DOHH2 (cell line): ENCODE measurements at regions not wholly inside any gene's neighbourhood (a gene's known extent, or its start where the extent isn't known, plus 50 kb on each side); places are given as distances from the start of the nearest gene placed in this dataset.
"Not testable (repeated sequence)": the region's sequence is repeated elsewhere in the genome, so short reads cannot be mapped to it uniquely, and the experiment has no call there.

Source experiments
- H3F3A ChIP-seq: fragments of 200-600 bp; sonication (generic), shearing (Covaris generic); 2 replicates; pipeline ENCODE4 v1.6.0; 2016; ENCODE audit warnings: antibody characterized with exemption, mild to moderate bottlenecking; ENCODE audit not compliant: control insufficient read depth, insufficient read depth
- H3K27ac ChIP-seq: fragments of 200-600 bp; sonication (generic); 2 replicates; pipeline ENCODE4 v1.5.1; 2014; ENCODE audit warnings: low read depth, mild to moderate bottlenecking, low read length, moderate library complexity
- H3K27me3 ChIP-seq: fragments of 200-600 bp; sonication (generic); 2 replicates; pipeline ENCODE4 v1.6.1; 2014; ENCODE audit warnings: mild to moderate bottlenecking, low read length, mixed read lengths; ENCODE audit not compliant: control insufficient read depth
- H3K36me3 ChIP-seq: fragments of 200-600 bp; sonication (generic); 2 replicates; pipeline ENCODE4 v1.6.1; 2014; ENCODE audit warnings: mild to moderate bottlenecking, low read length, moderate library complexity, mixed read lengths; ENCODE audit not compliant: control insufficient read depth
- H3K4me1 ChIP-seq: fragments of 200-600 bp; sonication (generic); 2 replicates; pipeline ENCODE4 v1.6.1; 2014; ENCODE audit warnings: mild to moderate bottlenecking, low read length, mixed read lengths; ENCODE audit not compliant: control insufficient read depth
- H3K4me2 ChIP-seq: fragments of 200-600 bp; sonication (generic); 2 replicates; pipeline ENCODE4 v1.6.0; 2014; ENCODE audit warnings: mild to moderate bottlenecking, low read length, moderate library complexity
- H3K4me3 ChIP-seq: fragments of 200-600 bp; sonication (generic); 2 replicates; pipeline ENCODE4 v1.5.1; 2014; ENCODE audit warnings: mild to moderate bottlenecking, low read length, mixed read lengths
- H3K79me2 ChIP-seq: fragments of 200-600 bp; sonication (generic); 2 replicates; pipeline ENCODE4 v1.6.1; 2014; ENCODE audit warnings: mild to moderate bottlenecking, low read length, mixed read lengths; ENCODE audit not compliant: control insufficient read depth
- H3K9me2 ChIP-seq: fragments of 200-600 bp; sonication (generic); replicated peaks from 2 replicates; pipeline ENCODE4 v1.6.1; 2014; ENCODE audit warnings: mild to moderate bottlenecking, low read length, mixed read lengths; ENCODE audit not compliant: control insufficient read depth
- H3K9me3 ChIP-seq: fragments of 200-600 bp; sonication (generic); 2 replicates; pipeline ENCODE4 v1.6.1; 2014; ENCODE audit warnings: antibody characterized with exemption, low read length, mixed read lengths; ENCODE audit not compliant: control insufficient read depth, insufficient read depth
- H4K20me1 ChIP-seq: fragments of 200-600 bp; sonication (generic); 2 replicates; pipeline ENCODE4 v1.6.0; 2014; ENCODE audit warnings: low read depth, mild to moderate bottlenecking, antibody characterized with exemption, low read length, moderate library complexity; ENCODE audit not compliant: control insufficient read depth, insufficient read depth
- EZH2phosphoT487 ChIP-seq: fragments of 200-600 bp; sonication (generic); IDR thresholded peaks from 2 replicates; pipeline ENCODE4 v1.6.1; 2017; ENCODE audit warnings: borderline replicate concordance, mild to moderate bottlenecking, antibody characterized with exemption, low read length, moderate library complexity, mixed read lengths
- TF ChIP-seq, protein P1 (sequence below): fragments of 200-600 bp; sonication (generic); IDR thresholded peaks from one replicate; pipeline ENCODE4 v1.5.1; 2014; ENCODE audit warnings: antibody characterized with exemption, mild to moderate bottlenecking, low read depth, low read length; ENCODE audit not compliant: poor library complexity, severe bottlenecking

DNA sequence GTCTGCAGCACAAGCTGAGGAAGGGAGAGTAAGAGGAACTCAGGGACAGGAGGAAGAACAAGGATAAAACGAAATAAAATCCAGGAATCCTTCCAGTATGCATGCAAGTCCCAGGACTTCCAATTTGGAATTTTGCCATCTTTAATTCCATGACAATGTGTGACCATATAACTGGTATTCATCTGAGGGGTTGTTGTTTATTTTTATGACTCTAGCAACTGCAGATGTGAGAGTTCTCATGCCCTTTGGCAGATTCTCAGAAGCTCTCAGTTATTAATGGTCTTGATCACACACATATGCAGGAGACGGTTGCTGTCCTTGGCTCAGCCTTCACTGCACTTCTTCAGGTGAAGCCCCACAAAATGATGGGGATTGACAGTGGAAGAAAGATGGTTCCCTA, 148.2 kb downstream of the SMIM20 start:
- Histone ChIP-seq H3F3A (no peaks in the 10 kb centered on the region), H3K27me3 (peaks cover 9% of the 10 kb centered on the region), H3K9me3 (no peaks in the 10 kb centered on the region), H3K36me3 (no peaks in the 10 kb centered on the region), H3K4me1 (no peaks in the 10 kb centered on the region), H3K4me2 (no peak overlapping the region), H3K4me3 (no peak overlapping the region), H3K27ac (no peak overlapping the region), H3K9me2 (no peaks in the 10 kb centered on the region), H3K79me2 (no peaks in the 10 kb centered on the region), H4K20me1 (no peaks in the 10 kb centered on the region)
- no peak for TF ChIP-seq EZH2phosphoT487
- TF ChIP-seq, protein P1, sequence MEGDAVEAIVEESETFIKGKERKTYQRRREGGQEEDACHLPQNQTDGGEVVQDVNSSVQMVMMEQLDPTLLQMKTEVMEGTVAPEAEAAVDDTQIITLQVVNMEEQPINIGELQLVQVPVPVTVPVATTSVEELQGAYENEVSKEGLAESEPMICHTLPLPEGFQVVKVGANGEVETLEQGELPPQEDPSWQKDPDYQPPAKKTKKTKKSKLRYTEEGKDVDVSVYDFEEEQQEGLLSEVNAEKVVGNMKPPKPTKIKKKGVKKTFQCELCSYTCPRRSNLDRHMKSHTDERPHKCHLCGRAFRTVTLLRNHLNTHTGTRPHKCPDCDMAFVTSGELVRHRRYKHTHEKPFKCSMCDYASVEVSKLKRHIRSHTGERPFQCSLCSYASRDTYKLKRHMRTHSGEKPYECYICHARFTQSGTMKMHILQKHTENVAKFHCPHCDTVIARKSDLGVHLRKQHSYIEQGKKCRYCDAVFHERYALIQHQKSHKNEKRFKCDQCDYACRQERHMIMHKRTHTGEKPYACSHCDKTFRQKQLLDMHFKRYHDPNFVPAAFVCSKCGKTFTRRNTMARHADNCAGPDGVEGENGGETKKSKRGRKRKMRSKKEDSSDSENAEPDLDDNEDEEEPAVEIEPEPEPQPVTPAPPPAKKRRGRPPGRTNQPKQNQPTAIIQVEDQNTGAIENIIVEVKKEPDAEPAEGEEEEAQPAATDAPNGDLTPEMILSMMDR = no peak

GRCh38 chr4:26064009-26064408, 150.0 kb downstream of the SMIM20 start:
- not testable (repeated sequence) for H3K9me2 ChIP-seq, H4K20me1 ChIP-seq, H3K79me2 ChIP-seq, H3K36me3 ChIP-seq, H3K4me1 ChIP-seq, H3K4me2 ChIP-seq, H3K9me3 ChIP-seq, H3F3A ChIP-seq, H3K27me3 ChIP-seq, H3K27ac ChIP-seq, H3K4me3 ChIP-seq

GRCh38 chr4:26065833-26066232, 151.8 kb downstream of the SMIM20 start:
- H3K4me2 ChIP-seq = no peak overlapping the region
- no peak overlapping the region for H3K4me3 ChIP-seq

DNA sequence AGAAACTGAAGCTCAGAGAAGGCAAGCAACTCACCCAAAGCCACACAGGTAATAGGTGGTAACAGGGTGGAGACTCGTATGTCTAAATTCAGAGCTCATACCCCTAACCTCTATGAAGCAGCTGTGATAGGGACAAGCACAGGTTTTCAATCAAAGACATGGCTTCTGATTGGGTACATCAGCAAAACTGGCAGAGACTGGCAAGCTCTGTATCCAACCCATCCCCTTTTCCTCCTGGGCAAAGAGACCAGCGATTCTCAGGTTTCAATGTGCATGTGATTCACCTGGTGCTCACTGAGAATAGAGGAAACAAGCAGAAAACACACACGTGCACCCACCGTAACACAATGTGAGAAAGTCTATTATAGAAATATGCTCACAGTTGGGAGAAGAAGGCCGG, 153.0 kb downstream of the SMIM20 start:
- Histone ChIP-seq H3K4me3 (no peak overlapping the region), H3K27me3 (peaks cover 2% of the 10 kb centered on the region), H3K9me3 (no peaks in the 10 kb centered on the region), H3K27ac (no peak overlapping the region), H3K4me1 (no peaks in the 10 kb centered on the region), H3K79me2 (no peaks in the 10 kb centered on the region), H3F3A (no peaks in the 10 kb centered on the region), H3K9me2 (no peaks in the 10 kb centered on the region), H4K20me1 (no peaks in the 10 kb centered on the region), H3K36me3 (no peaks in the 10 kb centered on the region), H3K4me2 (no peak overlapping the region)
- TF ChIP-seq EZH2phosphoT487 = no peak
- TF ChIP-seq, protein P1 = no peak

More at GRCh38 chr4:26065833-26066232, 151.8 kb downstream of the SMIM20 start:
- Histone ChIP-seq H3K4me1 (no peaks in the 10 kb centered on the region), H3F3A (no peaks in the 10 kb centered on the region), H3K27ac (no peak overlapping the region), H3K79me2 (no peaks in the 10 kb centered on the region), H3K9me2 (no peaks in the 10 kb centered on the region), H4K20me1 (no peaks in the 10 kb centered on the region), H3K36me3 (no peaks in the 10 kb centered on the region), H3K27me3 (peaks cover 2% of the 10 kb centered on the region), H3K9me3 (no peaks in the 10 kb centered on the region)
- TF ChIP-seq EZH2phosphoT487 = no peak
- TF ChIP-seq, protein P1 = no peak
